PC-9 (cell line): ENCODE measurements at regions not wholly inside any gene's neighbourhood (a gene's known extent, or its start where the extent isn't known, plus 50 kb on each side); places are given as distances from the start of the nearest gene placed in this dataset.

Source experiments
- BruUV-seq: library from RNA; stranded (reverse); fragments of 400-500 nt; replicated peaks from 2 replicates; lab custom pipeline; 2021; lab: Mats Ljungman, UMichigan
- CTCF ChIA-PET: fragments of 300-600 bp; sonication (Branson Sonifier 250); formaldehyde crosslinking; loops from one replicate; lab custom pipeline; 2022; ENCODE audit warnings: antibody characterized with exemption; lab: Charles Lee
- POLR2A ChIA-PET: fragments of 300-600 bp; sonication (Branson Sonifier 250); formaldehyde crosslinking; loops from one replicate; lab custom pipeline; 2022; ENCODE audit warnings: antibody characterized with exemption; ENCODE audit not compliant: unreplicated experiment; lab: Charles Lee
- DNase-seq, 2 experiments: peaks; one replicate each; pipeline versions ENCODE4 v3.0.0 to v3.0.0-alpha.2; 2015 to 2022; ENCODE audit warnings: mixed read lengths in 1 of 2
- H2AFZ ChIP-seq: fragments of 200-600 bp; sonication (generic); 2 replicates; pipeline ENCODE4 v1.8.1; 2017; ENCODE audit warnings: antibody characterized with exemption
- H3F3A ChIP-seq: fragments of 200-600 bp; sonication (generic); 2 replicates; pipeline ENCODE4 v1.8.1; 2017; ENCODE audit warnings: antibody characterized with exemption, mild to moderate bottlenecking, low read depth; ENCODE audit not compliant: insufficient read depth
- H3K27ac ChIP-seq: fragments of 200-600 bp; sonication (generic); 2 replicates; pipeline ENCODE4 v1.6.1; 2016; ENCODE audit warnings: mixed run types
- H3K27me3 ChIP-seq: fragments of 200-600 bp; sonication (generic); 2 replicates; pipeline ENCODE4 v1.6.1; 2016; ENCODE audit warnings: low read depth, mixed run types; ENCODE audit not compliant: insufficient read depth
- H3K36me3 ChIP-seq: fragments of 200-600 bp; sonication (generic); 2 replicates; pipeline ENCODE4 v1.6.1; 2016; ENCODE audit warnings: low read depth, mixed run types
- H3K4me1 ChIP-seq: fragments of 200-600 bp; sonication (generic); replicated peaks from 2 replicates; pipeline ENCODE4 v1.6.1; 2016; ENCODE audit warnings: mixed run types; ENCODE audit not compliant: insufficient read depth
- H3K4me2 ChIP-seq: fragments of 200-600 bp; sonication (generic); 2 replicates; pipeline ENCODE4 v1.6.1; 2017; ENCODE audit warnings: mixed run types
- H3K4me3 ChIP-seq: fragments of 200-600 bp; sonication (generic); 2 replicates; pipeline ENCODE4 v1.6.1; 2016; ENCODE audit warnings: mixed run types
- H3K79me2 ChIP-seq: fragments of 200-600 bp; sonication (generic); 2 replicates; pipeline ENCODE4 v1.6.1; 2017; ENCODE audit warnings: low read depth, mixed run types
- H3K9me2 ChIP-seq: fragments of 200-600 bp; sonication (generic); 2 replicates; pipeline ENCODE4 v1.8.1; 2017; ENCODE audit warnings: mild to moderate bottlenecking; ENCODE audit not compliant: insufficient read depth
- H3K9me3 ChIP-seq: fragments of 200-600 bp; sonication (generic); 2 replicates; pipeline ENCODE4 v1.8.1; 2016; ENCODE audit warnings: low read depth; ENCODE audit not compliant: insufficient read depth
- H4K20me1 ChIP-seq: fragments of 200-600 bp; sonication (generic); 2 replicates; pipeline ENCODE4 v1.8.1; 2017; ENCODE audit not compliant: insufficient read depth
- EZH2 ChIP-seq: fragments of 200-600 bp; sonication (generic); IDR thresholded peaks from 2 replicates; pipeline ENCODE4 v1.8.0; 2017; ENCODE audit warnings: antibody characterized with exemption, low read depth
- intact Hi-C: fragments of 100-400 bp; cut with micrococcal nuclease; formaldehyde crosslinking; loops from one replicate; pipeline ENCODE4 v1.10.0; 2022; ENCODE audit not compliant: unreplicated experiment
- TF ChIP-seq, protein P1 (sequence below): fragments of 200-600 bp; sonication (generic); conservative IDR thresholded peaks from 2 replicates; pipeline ENCODE4 v1.6.1; 2017; ENCODE audit warnings: mixed run types, antibody characterized with exemption, mild to moderate bottlenecking, moderate library complexity

DNA sequence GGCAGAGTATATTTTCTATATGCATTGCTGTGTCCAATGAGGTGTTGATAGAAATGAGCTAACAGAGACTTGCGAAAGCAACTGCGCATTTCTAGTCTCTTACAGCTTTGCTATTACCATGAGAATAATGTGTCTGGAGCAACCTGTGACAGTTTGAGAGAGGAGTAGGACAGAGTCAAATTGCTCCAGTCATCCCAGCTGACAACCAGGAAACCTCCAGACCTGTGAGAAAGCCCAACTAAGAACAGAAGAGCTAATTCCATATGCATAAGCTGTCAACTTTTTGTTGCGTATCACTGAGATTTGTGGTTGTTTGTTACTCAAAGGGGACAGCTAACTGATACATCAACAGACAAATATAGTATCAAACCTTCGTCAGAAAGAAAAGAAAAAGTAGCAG, 354.1 kb upstream of the LRRC7 start:
- intact Hi-C loops, result no loop called here
- ChIA-PET CTCF (no interaction called here), POLR2A (no interaction called here)
- Histone ChIP-seq H3K4me1 (no peaks in the 10 kb centered on the region), H3K79me2 (no peaks in the 10 kb centered on the region), H3K27me3 (no peaks in the 10 kb centered on the region), H2AFZ (no peak overlapping the region), H3K9me3 (no peaks in the 10 kb centered on the region), H3K36me3 (no peaks in the 10 kb centered on the region), H3K4me3 (no peak overlapping the region), H3K9me2 (no peaks in the 10 kb centered on the region), H3K4me2 (no peak overlapping the region), H3F3A (no peaks in the 10 kb centered on the region), H4K20me1 (no peaks in the 10 kb centered on the region), H3K27ac (no peak overlapping the region)
- TF ChIP-seq, protein P1, sequence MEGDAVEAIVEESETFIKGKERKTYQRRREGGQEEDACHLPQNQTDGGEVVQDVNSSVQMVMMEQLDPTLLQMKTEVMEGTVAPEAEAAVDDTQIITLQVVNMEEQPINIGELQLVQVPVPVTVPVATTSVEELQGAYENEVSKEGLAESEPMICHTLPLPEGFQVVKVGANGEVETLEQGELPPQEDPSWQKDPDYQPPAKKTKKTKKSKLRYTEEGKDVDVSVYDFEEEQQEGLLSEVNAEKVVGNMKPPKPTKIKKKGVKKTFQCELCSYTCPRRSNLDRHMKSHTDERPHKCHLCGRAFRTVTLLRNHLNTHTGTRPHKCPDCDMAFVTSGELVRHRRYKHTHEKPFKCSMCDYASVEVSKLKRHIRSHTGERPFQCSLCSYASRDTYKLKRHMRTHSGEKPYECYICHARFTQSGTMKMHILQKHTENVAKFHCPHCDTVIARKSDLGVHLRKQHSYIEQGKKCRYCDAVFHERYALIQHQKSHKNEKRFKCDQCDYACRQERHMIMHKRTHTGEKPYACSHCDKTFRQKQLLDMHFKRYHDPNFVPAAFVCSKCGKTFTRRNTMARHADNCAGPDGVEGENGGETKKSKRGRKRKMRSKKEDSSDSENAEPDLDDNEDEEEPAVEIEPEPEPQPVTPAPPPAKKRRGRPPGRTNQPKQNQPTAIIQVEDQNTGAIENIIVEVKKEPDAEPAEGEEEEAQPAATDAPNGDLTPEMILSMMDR, result no peak
- TF ChIP-seq EZH2, result no peak
- no peak for DNase-seq
- BruUV-seq, result no TSS peak

DNA sequence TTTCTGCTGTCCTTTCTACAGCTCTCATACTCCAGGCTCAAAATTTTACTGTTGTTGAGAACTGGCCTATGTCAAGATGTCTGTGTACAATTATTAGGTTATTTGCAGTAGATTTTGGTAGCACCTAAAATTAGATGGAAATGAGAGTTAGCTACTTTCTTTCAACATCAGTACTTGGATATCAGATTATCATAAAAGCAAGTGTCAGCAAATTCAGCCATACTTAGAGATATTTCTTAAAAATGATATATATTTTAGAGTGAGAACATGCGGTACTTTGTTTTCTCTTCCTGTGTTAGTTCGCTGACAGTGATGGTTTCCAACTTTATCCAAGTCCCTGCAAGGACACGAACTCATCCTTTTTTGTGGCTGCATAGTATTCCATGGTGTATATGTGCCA, 351.8 kb upstream of the LRRC7 start:
- H3K27ac ChIP-seq, result no peak overlapping the region
- H3K79me2 ChIP-seq, result no peaks in the 10 kb centered on the region
- H4K20me1 ChIP-seq, result no peaks in the 10 kb centered on the region
- no peaks in the 10 kb centered on the region for H3K27me3 ChIP-seq
- intact Hi-C loops, result no loop called here
- no peaks in the 10 kb centered on the region for H3K36me3 ChIP-seq
- ChIA-PET POLR2A (no interaction called here), CTCF (no interaction called here)
- no peak for DNase-seq
- no peak overlapping the region for H2AFZ ChIP-seq
- H3K9me2 ChIP-seq, result no peaks in the 10 kb centered on the region
- no peak overlapping the region for H3K4me2 ChIP-seq
- no peaks in the 10 kb centered on the region for H3K9me3 ChIP-seq
- no peaks in the 10 kb centered on the region for H3K4me1 ChIP-seq
- BruUV-seq, result no TSS peak
- H3F3A ChIP-seq, result no peaks in the 10 kb centered on the region
- no peak overlapping the region for H3K4me3 ChIP-seq
- TF ChIP-seq, protein P1, result no peak
- no peak for TF ChIP-seq EZH2

DNA sequence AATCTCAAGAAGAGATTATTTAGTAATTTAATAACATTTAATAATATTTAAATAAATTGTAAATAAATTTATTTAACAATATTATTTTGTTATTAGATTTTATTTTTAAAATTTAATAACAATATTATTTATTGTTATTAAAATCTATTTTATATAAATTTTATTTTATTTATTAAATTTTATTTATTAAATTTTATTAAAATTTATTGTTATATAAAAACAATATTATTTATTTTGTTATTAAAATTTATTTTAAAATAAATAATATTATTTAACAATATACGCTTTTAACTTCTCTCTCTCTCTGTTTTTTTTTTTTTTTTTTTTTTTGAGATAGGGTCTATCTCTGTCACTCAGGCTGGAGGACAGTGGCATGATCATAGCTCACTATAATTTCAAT, 347.1 kb upstream of the LRRC7 start:
- intact Hi-C loops, result no loop called here
- Histone ChIP-seq H3K4me3 (no peak overlapping the region), H4K20me1 (no peaks in the 10 kb centered on the region), H3K9me3 (no peaks in the 10 kb centered on the region), H3F3A (no peaks in the 10 kb centered on the region), H3K27me3 (no peaks in the 10 kb centered on the region), H3K27ac (no peak overlapping the region), H3K36me3 (no peaks in the 10 kb centered on the region), H3K79me2 (no peaks in the 10 kb centered on the region), H3K4me2 (no peak overlapping the region), H3K4me1 (no peaks in the 10 kb centered on the region), H2AFZ (no peak overlapping the region), H3K9me2 (no peaks in the 10 kb centered on the region)
- DNase-seq, result no peak
- ChIA-PET POLR2A (no interaction called here), CTCF (no interaction called here)
- TF ChIP-seq, protein P1, result no peak
- no peak for TF ChIP-seq EZH2
- no TSS peak for BruUV-seq
